ENCODE measurements at regions not wholly inside any gene's neighbourhood (a gene's known extent, or its start where the extent isn't known, plus 50 kb on each side); places are given as distances from the start of the nearest gene placed in this dataset.

GRCh38 chr16:50878536-50878935 lies 136.7 kb downstream of the CYLD start:
- peaks cover 31% of the 10 kb centered on the region for H3K27me3 Mint-ChIP-seq
- peaks cover 4% of the 10 kb centered on the region for H3K4me1 Mint-ChIP-seq (ENCODE audit: unreplicated experiment)
- no peaks in the 10 kb centered on the region for H3K36me3 Mint-ChIP-seq
- H3K27ac Mint-ChIP-seq = no peak overlapping the region
- no peak overlapping the region for H3K4me3 Mint-ChIP-seq
- no peaks in the 10 kb centered on the region for H3K9me3 Mint-ChIP-seq
- no peak for TF ChIP-seq CTCF (conservative IDR thresholded peaks at IDR 0.05)
- no peak for DNase-seq (ENCODE audit: extremely low spot score, unreplicated experiment)

- no peak overlapping the region for H3K4me3 Mint-ChIP-seq
- H3K9me3 Mint-ChIP-seq = peaks cover 5% of the 10 kb centered on the region
- no peak for TF ChIP-seq CTCF (conservative IDR thresholded peaks at IDR 0.05)
- H3K36me3 Mint-ChIP-seq = no peaks in the 10 kb centered on the region
- DNase-seq (ENCODE audit: extremely low spot score, unreplicated experiment) = no peak
- no peak overlapping the region for H3K27ac Mint-ChIP-seq
- peaks cover 4% of the 10 kb centered on the region for H3K4me1 Mint-ChIP-seq (ENCODE audit: unreplicated experiment)
- H3K27me3 Mint-ChIP-seq = peaks cover 30% of the 10 kb centered on the region
Measured at GRCh38 chr16:50876263-50876662, 134.4 kb downstream of the CYLD start.

GRCh38 chr16:50868577-50868976 lies 126.7 kb downstream of the CYLD start:
- DNase-seq (ENCODE audit: extremely low spot score, unreplicated experiment) = no peak
- Mint-ChIP-seq H3K4me3 (no peak overlapping the region), H3K36me3 (no peaks in the 10 kb centered on the region), H3K4me1 (ENCODE audit: unreplicated experiment) (no peaks in the 10 kb centered on the region), H3K9me3 (peaks cover 9% of the 10 kb centered on the region), H3K27me3 (peaks cover 3% of the 10 kb centered on the region), H3K27ac (no peak overlapping the region)
- no peak for TF ChIP-seq CTCF (conservative IDR thresholded peaks at IDR 0.05)

- H3K36me3 Mint-ChIP-seq = no peaks in the 10 kb centered on the region
Measured at GRCh38 chr16:50866806-50867205, 124.9 kb downstream of the CYLD start.

GRCh38 chr16:50864386-50864785 lies 122.5 kb downstream of the CYLD start:
- DNase-seq (ENCODE audit: extremely low spot score, unreplicated experiment) = no peak
- TF ChIP-seq CTCF (conservative IDR thresholded peaks at IDR 0.05) = no peak
- no peaks in the 10 kb centered on the region for H3K27me3 Mint-ChIP-seq
- no peak overlapping the region for H3K4me3 Mint-ChIP-seq
- no peaks in the 10 kb centered on the region for H3K36me3 Mint-ChIP-seq
- peaks cover 7% of the 10 kb centered on the region for H3K4me1 Mint-ChIP-seq (ENCODE audit: unreplicated experiment)
- H3K9me3 Mint-ChIP-seq = peaks cover 4% of the 10 kb centered on the region
- no peak overlapping the region for H3K27ac Mint-ChIP-seq

More at GRCh38 chr16:50866806-50867205, 124.9 kb downstream of the CYLD start:
- H3K27ac Mint-ChIP-seq = no peak overlapping the region
- no peaks in the 10 kb centered on the region for H3K27me3 Mint-ChIP-seq
- H3K9me3 Mint-ChIP-seq = peaks cover 4% of the 10 kb centered on the region
- H3K4me3 Mint-ChIP-seq = no peak overlapping the region
- H3K4me1 Mint-ChIP-seq (ENCODE audit: unreplicated experiment) = peaks cover 4% of the 10 kb centered on the region
- no peak for DNase-seq (ENCODE audit: extremely low spot score, unreplicated experiment)
- no peak for TF ChIP-seq CTCF (conservative IDR thresholded peaks at IDR 0.05)

GRCh38 chr16:50863644-50864144 lies 121.8 kb downstream of the CYLD start:
- H3K36me3 Mint-ChIP-seq = no peaks in the 10 kb centered on the region
- H3K9me3 Mint-ChIP-seq = peaks cover 4% of the 10 kb centered on the region
- no peaks in the 10 kb centered on the region for H3K27me3 Mint-ChIP-seq
- TF ChIP-seq CTCF (conservative IDR thresholded peaks at IDR 0.05) = no peak
- H3K27ac Mint-ChIP-seq = no peak overlapping the region
- no peak for DNase-seq (ENCODE audit: extremely low spot score, unreplicated experiment)
- H3K4me1 Mint-ChIP-seq (ENCODE audit: unreplicated experiment) = peaks cover 7% of the 10 kb centered on the region
- H3K4me3 Mint-ChIP-seq = no peak overlapping the region

Measured in type B pancreatic cell (in vitro differentiated cells).